ENCODE measurements at regions not wholly inside any gene's neighbourhood (a gene's known extent, or its start where the extent isn't known, plus 50 kb on each side); places are given as distances from the start of the nearest gene placed in this dataset.

DNA sequence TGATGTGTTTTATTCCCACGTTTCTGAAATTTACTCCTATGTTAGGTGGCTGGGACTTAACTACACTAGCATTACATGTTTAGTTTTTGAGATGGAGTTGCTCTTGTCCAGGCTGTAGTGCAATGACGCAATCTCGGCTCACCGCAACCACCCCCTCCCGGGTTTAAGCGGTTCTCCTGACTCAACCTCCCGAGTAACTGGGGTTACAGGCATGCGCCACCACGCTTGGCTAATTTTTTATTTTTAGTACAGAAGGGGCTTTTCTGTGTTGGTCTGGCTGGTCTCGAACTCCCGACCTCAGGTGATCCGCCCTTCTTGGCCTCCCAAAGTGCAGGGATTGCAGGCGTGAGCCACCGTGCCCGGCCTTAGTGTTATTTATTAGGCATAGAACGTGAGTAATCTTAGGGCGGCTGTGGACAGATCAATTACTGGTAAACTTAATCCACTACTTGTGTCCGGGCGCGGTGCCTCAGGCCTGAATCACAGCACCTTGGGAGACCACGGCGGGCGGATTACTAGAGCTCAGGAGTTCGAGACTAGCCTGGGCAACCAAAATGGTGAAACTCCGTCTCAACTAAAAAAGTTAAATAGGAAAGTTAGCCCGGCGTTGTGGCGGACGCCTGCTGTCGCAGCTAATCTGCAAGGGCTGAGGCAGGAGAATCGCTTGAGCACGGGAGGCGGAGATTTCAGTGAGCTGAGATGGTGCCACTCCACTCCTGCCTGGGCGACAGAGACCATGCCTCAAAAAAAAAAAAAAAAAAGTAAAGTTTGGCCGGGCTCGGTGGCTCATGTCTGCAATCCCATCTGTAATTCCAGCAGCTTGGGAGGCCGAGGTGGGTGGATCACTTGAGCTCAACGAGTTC is 123.7 kb upstream of the BTN3A2 start:
- peak overlapping the region; percentile 66 for H3K4me3 ChIP-seq (ENCODE audit: low read depth, low read length)
- no peak for DNase-seq (ENCODE audit: low read depth)
- no peak for TF ChIP-seq CTCF (IDR thresholded peaks at IDR 0.05; ENCODE audit: insufficient read depth, low read length)

DNA sequence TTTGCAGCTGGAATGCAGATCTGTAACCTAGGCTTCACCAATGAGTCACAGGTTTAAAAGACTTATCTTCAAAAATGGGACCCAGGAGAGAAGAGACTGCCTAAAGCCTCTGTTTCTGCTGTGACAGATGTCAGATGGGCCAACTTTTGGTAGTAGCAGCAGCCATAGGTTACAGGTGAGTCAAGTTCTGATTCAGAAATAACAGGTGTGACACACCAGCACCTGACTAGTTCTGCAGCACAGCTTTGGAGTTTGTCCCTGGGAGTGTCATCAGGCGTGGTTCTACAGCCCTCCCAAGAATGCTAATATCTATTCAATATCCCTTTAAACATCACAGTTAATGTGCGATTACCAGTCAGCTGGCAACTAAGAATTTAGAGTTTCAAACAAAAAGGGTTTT is 121.9 kb upstream of the BTN3A2 start:
- no peak for DNase-seq (ENCODE audit: low read depth)
- no peak overlapping the region for H3K4me3 ChIP-seq (ENCODE audit: low read depth, low read length)
- TF ChIP-seq CTCF (IDR thresholded peaks at IDR 0.05; ENCODE audit: insufficient read depth, low read length), result no peak

DNA sequence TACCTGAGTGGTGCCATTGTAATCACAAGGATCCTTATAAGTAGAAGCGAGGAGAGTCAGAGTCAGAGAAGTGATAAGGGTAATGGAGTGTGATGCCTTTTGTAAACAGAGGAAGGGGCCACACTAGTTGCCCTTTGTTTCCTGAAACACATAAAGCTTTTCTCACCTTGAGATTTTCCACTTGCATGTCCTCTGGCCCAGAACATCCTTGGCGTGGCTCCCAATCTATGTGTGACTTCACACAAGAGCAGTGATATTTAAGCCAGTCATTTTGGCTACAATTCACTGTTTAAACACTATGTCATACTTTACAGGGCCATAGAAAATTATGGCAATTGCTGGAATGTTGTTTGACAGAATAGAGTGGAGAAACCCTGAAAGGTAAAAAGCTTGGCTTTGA is 121.2 kb upstream of the BTN3A2 start:
- no peak overlapping the region for H3K4me3 ChIP-seq (ENCODE audit: low read depth, low read length)
- DNase-seq (ENCODE audit: low read depth), result no peak
- no peak for TF ChIP-seq CTCF (IDR thresholded peaks at IDR 0.05; ENCODE audit: insufficient read depth, low read length)

DNA sequence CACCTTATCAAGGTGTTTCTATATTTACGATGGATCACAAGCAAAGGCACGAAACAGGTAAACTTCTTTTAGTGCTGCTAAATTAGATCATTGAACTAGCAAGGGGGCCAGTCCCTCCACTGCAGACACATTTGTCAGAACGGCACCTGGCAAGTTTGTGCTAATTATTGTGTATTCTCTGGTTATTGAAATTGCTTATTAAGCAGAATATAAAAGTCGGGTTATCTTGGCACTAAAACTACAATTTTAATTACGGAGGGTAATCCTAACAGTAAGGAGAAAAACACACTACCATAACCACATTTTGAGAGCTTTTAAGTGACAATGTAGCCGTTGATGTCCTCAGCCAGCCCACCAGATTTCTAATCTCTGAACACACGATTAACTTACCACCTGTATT is 118.9 kb upstream of the BTN3A2 start:
- H3K4me3 ChIP-seq (ENCODE audit: low read depth, low read length), result no peak overlapping the region
- DNase-seq (ENCODE audit: low read depth), result no peak
- no peak for TF ChIP-seq CTCF (IDR thresholded peaks at IDR 0.05; ENCODE audit: insufficient read depth, low read length)

GRCh38 chr6:26246553-26246952 is 118.4 kb upstream of the BTN3A2 start:
- no peak overlapping the region for H3K4me3 ChIP-seq (ENCODE audit: low read depth, low read length)
- no peak for DNase-seq (ENCODE audit: low read depth)
- TF ChIP-seq CTCF (IDR thresholded peaks at IDR 0.05; ENCODE audit: insufficient read depth, low read length), result no peak

DNA sequence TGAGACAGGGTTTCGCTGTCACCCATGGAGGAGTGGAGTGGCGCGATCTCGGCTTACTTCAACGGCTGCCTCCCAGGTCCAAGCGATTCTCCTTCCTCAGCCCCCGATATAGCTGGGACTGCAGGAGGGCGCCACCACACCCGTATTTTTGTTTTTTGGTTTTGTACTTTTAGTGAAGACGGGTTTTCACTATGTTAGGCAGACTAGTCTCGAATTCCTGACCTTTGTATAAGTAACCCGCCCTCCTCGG is 115.4 kb upstream of the BTN3A2 start:
- no peak for TF ChIP-seq CTCF (IDR thresholded peaks at IDR 0.05; ENCODE audit: insufficient read depth, low read length)
- no peak for DNase-seq (ENCODE audit: low read depth)
- H3K4me3 ChIP-seq (ENCODE audit: low read depth, low read length), result peak overlapping the region; percentile 69
